Omental fat pad (tissue), 3 donors: ENCODE measurements at regions not wholly inside any gene's neighbourhood (a gene's known extent, or its start where the extent isn't known, plus 50 kb on each side); places are given as distances from the start of the nearest gene placed in this dataset.

ENCODE experiments used
- ATAC-seq: fragments of 150-250 bp; one replicate; pipeline ENCODE4 v1.9.1; 2016; ENCODE audit warnings: mild to moderate bottlenecking, moderate library complexity; ENCODE audit not compliant: low FRiP score
- DNase-seq: peaks from one replicate; pipeline ENCODE4 v3.0.0-alpha.2; 2019; ENCODE audit warnings: low spot score
- TF ChIP-seq, protein P1 (sequence below), 3 donors: fragments of 450-650 bp; IDR thresholded peaks; one replicate each; pipeline ENCODE4 v1.5.1; 2016 to 2017; ENCODE audit warnings: antibody characterized with exemption in 3 of 3, mild to moderate bottlenecking in 3 of 3, moderate library complexity in 2 of 3

DNA sequence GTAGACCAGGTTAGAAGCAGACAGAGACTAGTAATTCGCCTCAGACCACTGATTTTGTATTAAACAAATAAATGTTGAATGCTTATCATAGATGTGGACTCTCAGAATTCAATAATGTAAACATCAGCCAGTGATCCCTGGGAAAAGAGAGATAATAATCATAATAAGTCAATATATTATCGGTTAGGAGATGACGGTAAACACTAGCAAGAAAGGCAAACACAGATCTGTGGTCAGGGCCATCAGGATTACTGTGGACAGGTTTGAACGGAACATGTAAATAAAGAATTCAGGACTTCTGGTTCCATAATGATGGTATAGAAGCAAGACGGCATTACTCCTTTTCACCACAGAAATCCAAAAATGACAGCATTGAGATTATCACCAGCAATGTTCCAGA is 861.6 kb downstream of the CBLN2 start:
- DNase-seq (no peak), ATAC-seq (no peak)
- TF ChIP-seq, protein P1, sequence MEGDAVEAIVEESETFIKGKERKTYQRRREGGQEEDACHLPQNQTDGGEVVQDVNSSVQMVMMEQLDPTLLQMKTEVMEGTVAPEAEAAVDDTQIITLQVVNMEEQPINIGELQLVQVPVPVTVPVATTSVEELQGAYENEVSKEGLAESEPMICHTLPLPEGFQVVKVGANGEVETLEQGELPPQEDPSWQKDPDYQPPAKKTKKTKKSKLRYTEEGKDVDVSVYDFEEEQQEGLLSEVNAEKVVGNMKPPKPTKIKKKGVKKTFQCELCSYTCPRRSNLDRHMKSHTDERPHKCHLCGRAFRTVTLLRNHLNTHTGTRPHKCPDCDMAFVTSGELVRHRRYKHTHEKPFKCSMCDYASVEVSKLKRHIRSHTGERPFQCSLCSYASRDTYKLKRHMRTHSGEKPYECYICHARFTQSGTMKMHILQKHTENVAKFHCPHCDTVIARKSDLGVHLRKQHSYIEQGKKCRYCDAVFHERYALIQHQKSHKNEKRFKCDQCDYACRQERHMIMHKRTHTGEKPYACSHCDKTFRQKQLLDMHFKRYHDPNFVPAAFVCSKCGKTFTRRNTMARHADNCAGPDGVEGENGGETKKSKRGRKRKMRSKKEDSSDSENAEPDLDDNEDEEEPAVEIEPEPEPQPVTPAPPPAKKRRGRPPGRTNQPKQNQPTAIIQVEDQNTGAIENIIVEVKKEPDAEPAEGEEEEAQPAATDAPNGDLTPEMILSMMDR (IDR thresholded peaks at IDR 0.05): no peak

DNA sequence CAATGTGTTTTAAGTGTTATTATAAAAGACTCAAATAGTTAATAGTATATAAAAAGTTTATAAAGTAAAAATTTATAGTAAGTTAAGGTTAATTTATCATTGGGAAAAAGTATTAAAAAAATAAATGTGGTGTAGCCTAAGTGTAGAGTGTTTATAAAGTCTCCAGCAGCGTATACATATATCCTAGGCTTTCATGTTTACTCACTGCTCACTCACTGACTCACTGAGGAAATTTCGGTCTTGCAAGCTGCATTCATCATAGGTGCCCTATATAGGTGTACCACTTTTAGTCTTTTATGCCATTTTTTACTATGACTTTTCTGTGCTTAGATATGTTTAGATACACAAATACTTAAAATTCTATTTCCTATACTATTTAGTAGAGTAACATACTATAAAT is 866.0 kb downstream of the CBLN2 start:
- no peak for ATAC-seq
- TF ChIP-seq, protein P1 (IDR thresholded peaks at IDR 0.05): no peak
- no peak for DNase-seq

DNA sequence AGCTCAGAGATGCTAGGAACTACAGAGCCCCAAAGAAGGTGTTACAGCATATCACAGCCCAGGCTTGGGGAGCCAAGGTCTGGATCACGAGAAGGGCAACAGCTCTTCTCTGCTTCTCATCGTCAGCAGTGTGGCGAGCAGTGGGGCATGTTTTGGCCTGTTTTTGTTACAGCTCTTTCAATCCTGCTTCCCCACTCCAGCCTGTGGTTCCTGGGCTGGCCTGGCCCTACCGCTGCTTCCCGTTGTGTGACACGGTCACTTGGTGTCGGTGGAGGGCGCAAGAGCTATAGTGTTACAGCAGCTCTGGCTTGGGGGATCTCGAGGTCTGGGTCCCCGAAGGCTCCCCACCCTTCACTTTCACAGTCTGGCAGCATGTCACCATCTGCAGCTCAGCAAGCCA is 870.2 kb downstream of the CBLN2 start:
- TF ChIP-seq, protein P1 (IDR thresholded peaks at IDR 0.05): no peak
- DNase-seq (no peak), ATAC-seq (no peak)

DNA sequence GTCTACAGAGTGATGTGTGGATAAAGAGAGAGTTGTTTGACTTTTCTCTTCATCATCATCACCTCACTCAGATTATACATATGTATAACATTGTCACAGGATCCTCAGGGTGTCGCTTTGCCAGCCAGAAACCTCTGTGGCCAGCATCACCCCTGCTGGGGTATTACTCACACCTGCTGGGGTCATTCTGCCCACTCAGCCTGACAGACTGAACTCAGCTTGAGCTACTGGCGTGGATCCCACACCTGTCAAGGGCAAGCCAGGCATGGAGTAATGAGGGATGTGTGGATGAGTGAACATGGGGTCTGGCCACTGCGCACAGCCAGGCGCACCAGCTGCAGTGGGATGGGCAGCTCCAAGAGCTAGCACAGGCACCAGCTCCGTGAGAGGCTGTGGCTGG is 870.6 kb downstream of the CBLN2 start:
- TF ChIP-seq, protein P1 (IDR thresholded peaks at IDR 0.05): no peak
- no peak for DNase-seq
- no peak for ATAC-seq

DNA sequence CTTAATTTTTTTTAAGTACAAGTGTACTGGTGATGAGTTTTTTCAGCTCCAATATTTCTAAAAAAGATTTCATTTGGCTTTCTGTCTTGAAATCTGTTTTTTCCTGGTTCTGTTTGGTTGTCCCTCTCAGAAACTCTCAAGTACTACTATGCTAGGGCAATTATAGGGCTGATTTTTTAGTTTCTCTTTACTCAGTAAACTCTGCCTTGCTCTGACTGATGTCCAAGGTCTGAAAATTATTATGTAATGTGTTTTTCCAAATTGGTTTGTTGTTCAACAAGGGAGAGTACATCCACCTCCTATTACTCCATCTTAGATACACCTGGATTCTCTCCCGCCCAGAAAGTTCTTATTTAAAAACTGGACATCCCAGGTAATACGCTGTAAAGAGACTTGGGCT is 877.7 kb downstream of the CBLN2 start:
- DNase-seq (no peak), ATAC-seq (no peak)
- TF ChIP-seq, protein P1 (IDR thresholded peaks at IDR 0.05): no peak

DNA sequence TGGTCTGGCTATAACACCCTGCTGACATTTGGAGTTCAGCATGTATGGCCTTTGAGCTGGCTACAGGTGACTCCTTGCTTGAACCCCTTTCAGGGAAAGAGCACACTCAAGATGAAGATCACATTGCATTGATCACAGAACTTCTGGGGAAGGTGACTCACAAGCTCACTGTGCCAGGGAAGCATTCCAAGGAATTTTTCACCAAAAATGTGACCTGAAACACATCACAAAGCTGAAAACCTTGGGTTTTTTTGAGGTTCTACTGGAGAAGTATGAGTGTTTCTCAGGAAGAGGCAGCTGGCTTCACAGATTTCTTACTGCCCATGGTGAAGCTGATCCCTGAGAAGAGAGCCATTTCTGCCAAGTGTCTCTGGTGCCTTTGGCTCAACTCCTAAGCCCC is 879.0 kb downstream of the CBLN2 start:
- TF ChIP-seq, protein P1 (IDR thresholded peaks at IDR 0.05): no peak
- no peak for ATAC-seq
- no peak for DNase-seq

DNA sequence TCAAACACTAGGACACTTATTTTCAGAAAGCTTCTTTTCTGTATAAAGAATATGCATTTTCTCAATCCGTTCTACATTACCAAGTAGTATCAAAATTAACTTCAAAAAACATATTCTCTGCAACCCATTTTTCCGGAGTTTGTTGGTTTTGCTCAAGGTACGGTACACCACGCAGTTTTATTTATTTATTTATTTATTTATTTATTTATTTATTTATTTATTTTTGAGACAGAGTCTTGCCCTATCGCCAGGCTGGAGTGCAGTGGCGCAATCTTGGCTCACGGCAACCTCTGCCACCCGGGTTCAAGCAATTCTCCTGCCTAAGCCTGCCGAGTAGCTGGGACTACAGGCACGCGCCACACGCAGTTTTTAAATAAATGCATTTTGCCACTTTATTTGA is 900.3 kb downstream of the CBLN2 start:
- TF ChIP-seq, protein P1 (IDR thresholded peaks at IDR 0.05): no peak
- DNase-seq (no peak), ATAC-seq (no peak)
